ENCODE measurements at regions not wholly inside any gene's neighbourhood (a gene's known extent, or its start where the extent isn't known, plus 50 kb on each side); places are given as distances from the start of the nearest gene placed in this dataset.

DNA sequence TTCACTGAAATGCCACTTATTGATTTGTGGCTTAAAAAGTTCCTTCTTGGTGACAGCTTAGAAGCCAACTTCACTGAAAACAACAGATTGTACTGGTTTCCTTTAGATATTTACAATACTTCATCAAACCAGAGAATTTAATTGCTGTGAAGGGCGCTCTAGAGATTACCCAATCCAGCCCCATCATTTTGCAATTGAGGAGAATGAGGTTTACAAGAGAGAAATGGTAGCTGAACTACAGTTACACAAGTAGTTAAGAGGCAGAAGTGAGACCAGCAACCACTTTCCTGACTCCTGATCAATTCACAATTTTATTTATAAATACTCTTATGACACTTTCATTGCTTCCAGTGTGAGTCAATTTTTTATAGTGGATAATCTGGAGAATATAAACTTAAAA lies 103.5 kb upstream of the APC start:
- no peaks in the 10 kb centered on the region for H3K36me3 ChIP-seq
- H3K9me3 ChIP-seq: peaks cover 0 to 5% (median 0%) of the 10 kb centered on the region in 4 donors
- WGBS, 2 donors: 78 to 88% methylated on average over 1 of the region's 1 CpG

DNA sequence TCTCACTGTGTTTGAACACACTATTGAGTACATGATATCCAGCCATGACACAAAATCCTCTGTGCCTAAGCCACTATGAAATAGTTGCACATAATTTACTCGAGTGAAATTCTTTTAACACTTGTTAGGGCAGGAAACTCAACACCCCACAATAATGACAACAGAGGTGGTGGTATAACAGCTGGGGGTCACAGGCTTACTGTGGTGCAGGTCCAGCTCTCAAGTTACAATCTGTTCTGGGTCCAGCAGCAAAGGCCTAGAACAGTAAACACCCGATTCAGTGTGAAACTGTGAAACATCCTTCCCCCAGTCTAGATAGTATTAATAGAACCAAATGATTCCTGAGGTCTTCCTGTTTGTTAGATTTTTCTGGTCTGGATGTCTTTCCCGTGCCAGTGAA lies 102.9 kb upstream of the APC start:
- Histone ChIP-seq H3K4me1 (peaks cover 0 to 17% (median 0%) of the 10 kb centered on the region in 4 donors), H3K9me3 (peaks cover 0 to 5% (median 0%) of the 10 kb centered on the region in 4 donors), H3K4me3 (no peak overlapping the region), H3K36me3 (no peaks in the 10 kb centered on the region), H3K27ac (no peak overlapping the region), H3K27me3 (no peaks in the 10 kb centered on the region)
- TF ChIP-seq EP300 (IDR thresholded peaks at IDR 0.05) (no peak), POLR2A (IDR thresholded peaks at IDR 0.05) (no peak)
- TF ChIP-seq, protein P1, sequence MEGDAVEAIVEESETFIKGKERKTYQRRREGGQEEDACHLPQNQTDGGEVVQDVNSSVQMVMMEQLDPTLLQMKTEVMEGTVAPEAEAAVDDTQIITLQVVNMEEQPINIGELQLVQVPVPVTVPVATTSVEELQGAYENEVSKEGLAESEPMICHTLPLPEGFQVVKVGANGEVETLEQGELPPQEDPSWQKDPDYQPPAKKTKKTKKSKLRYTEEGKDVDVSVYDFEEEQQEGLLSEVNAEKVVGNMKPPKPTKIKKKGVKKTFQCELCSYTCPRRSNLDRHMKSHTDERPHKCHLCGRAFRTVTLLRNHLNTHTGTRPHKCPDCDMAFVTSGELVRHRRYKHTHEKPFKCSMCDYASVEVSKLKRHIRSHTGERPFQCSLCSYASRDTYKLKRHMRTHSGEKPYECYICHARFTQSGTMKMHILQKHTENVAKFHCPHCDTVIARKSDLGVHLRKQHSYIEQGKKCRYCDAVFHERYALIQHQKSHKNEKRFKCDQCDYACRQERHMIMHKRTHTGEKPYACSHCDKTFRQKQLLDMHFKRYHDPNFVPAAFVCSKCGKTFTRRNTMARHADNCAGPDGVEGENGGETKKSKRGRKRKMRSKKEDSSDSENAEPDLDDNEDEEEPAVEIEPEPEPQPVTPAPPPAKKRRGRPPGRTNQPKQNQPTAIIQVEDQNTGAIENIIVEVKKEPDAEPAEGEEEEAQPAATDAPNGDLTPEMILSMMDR (IDR thresholded peaks at IDR 0.05): no peak
- 58 to 62% methylated on average over 3 of the region's 3 CpGs for WGBS, 2 donors
- no peak for DNase-seq (ENCODE audit: low spot score in 2 of 2)

More for the DNA sequence above, 103.5 kb upstream of the APC start:
- Histone ChIP-seq H3K27me3 (no peaks in the 10 kb centered on the region), H3K4me3 (no peak overlapping the region), H3K4me1 (peaks cover 0 to 17% (median 0%) of the 10 kb centered on the region in 4 donors), H3K27ac (no peak overlapping the region)
- no peak for TF ChIP-seq POLR2A (IDR thresholded peaks at IDR 0.05)
- no peak for DNase-seq (ENCODE audit: low spot score in 2 of 2)

DNA sequence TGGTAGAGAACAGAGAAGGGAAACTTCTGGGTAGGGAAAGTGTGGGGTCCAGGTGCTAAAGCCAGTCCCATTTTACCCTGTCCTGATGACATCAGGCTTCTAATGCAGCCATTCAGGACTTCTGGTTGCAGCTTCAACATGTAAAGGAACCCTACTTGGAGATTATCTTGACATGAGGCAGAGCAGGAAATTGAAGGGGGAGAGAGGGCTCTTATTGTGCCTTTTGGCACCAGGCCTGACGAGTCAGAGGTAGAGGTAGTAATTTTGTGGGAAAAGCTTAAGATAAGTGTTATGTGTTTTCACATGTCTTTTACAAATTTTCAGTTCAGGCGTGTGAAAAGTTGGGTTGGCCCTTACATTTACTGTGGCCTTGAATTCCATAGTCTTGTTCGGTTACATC lies 102.4 kb upstream of the APC start:
- TF ChIP-seq, protein P1 (IDR thresholded peaks at IDR 0.05): no peak
- TF ChIP-seq EP300 (IDR thresholded peaks at IDR 0.05) (no peak), POLR2A (IDR thresholded peaks at IDR 0.05) (no peak)
- no peaks in the 10 kb centered on the region for H3K36me3 ChIP-seq
- H3K4me3 ChIP-seq: no peak overlapping the region
- H3K27ac ChIP-seq: no peak overlapping the region
- WGBS, 2 donors: 83% methylated on average over 3 of the region's 3 CpGs
- H3K9me3 ChIP-seq: peaks cover 0 to 5% (median 0%) of the 10 kb centered on the region in 4 donors
- H3K27me3 ChIP-seq: no peaks in the 10 kb centered on the region
- DNase-seq (ENCODE audit: low spot score in 2 of 2): no peak
- peaks cover 0 to 20% (median 0%) of the 10 kb centered on the region in 4 donors for H3K4me1 ChIP-seq

DNA sequence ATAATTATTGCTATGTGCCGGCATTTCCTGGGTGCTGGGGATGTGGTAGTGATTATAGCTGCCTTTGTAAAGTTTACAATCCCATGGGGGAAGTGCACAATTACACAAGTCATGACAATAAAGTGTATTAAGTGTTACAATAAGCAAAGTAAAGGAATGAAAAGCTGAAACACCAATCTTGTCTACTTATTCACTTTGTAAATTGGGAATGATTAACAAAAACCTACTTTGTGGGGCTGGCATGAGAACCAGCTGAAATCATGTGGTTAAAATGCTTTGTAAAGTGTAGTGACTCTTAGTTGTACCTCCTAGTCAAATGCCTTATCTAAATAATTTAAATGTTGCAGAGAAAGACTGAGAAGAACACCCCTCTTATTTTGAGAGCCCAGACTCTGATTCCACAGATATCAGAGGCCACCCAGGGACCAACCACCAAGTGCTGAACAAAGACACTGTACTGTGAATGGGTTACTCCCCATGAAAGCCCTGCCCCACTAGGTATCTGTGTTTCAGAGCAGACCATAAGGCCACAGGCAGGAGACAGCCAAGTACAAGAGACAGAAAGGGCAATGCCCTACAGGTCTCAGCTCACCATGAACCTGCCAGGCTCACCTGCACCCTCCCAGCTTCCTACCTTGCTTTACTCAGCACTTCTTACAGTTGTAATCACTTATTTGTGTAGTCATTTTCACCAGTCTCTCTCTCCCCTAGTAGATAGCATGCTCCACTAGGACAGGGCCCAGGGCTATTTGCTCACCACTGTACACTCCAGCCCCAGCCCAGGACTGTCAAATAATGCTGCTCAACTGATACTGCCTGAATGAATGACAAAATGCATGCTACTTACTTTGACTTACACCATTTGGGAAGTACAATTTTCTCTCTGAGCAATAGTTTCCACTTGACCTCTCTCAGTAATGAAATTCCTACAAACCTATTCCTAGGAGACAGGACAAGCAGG lies 101.6 kb upstream of the APC start:
- Histone ChIP-seq H3K4me3 (no peak overlapping the region), H3K27me3 (no peaks in the 10 kb centered on the region), H3K9me3 (peaks cover 0 to 5% (median 0%) of the 10 kb centered on the region in 4 donors), H3K4me1 (peaks cover 0 to 27% (median 0%) of the 10 kb centered on the region in 4 donors), H3K36me3 (no peaks in the 10 kb centered on the region), H3K27ac (peak overlapping the region in 1 of 4 donors; percentile 2)
- WGBS, 2 donors: 46 to 47% methylated on average over 1 of the region's 1 CpG
- TF ChIP-seq, protein P1 (IDR thresholded peaks at IDR 0.05): no peak
- TF ChIP-seq EP300 (IDR thresholded peaks at IDR 0.05) (no peak), POLR2A (IDR thresholded peaks at IDR 0.05) (no peak)
- DNase-seq (ENCODE audit: low spot score in 2 of 2): no peak

DNA sequence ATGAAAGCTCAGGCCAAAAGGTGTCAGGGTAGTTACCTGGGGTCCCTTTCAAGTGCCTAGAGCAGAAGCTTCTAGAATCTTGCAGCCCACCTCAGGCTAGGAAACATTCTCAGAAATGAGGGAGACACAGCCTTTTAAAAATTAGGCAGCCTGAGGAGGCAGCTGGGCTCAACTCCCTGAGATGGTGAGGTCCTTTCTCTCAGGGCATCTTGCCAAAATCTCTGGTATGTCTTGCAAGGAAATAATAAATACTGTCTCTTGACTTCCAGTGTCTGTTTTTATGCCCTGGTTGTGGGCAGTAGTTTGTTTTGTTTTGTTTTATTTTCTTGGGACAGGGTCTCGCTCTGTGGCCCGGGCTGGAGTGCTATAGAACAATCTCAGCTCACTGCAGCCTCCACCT lies 100.9 kb upstream of the APC start:
- 45 to 77% methylated on average over 2 of the region's 2 CpGs for WGBS, 2 donors
- H3K9me3 ChIP-seq: peaks cover 0 to 4% (median 0%) of the 10 kb centered on the region in 4 donors
- no peak for DNase-seq (ENCODE audit: low spot score in 2 of 2)

More for the DNA sequence above, 100.9 kb upstream of the APC start:
- Histone ChIP-seq H3K4me3 (no peak overlapping the region), H3K27ac (peak overlapping the region in 1 of 4 donors; percentile 2), H3K4me1 (peaks cover 0 to 30% (median 0%) of the 10 kb centered on the region in 4 donors), H3K36me3 (no peaks in the 10 kb centered on the region), H3K27me3 (no peaks in the 10 kb centered on the region)
- TF ChIP-seq POLR2A (IDR thresholded peaks at IDR 0.05): no peak
- no peak for TF ChIP-seq EP300 (IDR thresholded peaks at IDR 0.05)
- TF ChIP-seq, protein P1 (IDR thresholded peaks at IDR 0.05): no peak

All from tibial nerve (tissue), 4 donors.